T-helper 1 cell (primary cell): ENCODE measurements at regions not wholly inside any gene's neighbourhood (a gene's known extent, or its start where the extent isn't known, plus 50 kb on each side); places are given as distances from the start of the nearest gene placed in this dataset.
A peak's percentile ranks its signal among the peaks of the same experiment; 100 is the strongest.
"Not testable (repeated sequence)": the region's sequence is repeated elsewhere in the genome, so short reads cannot be mapped to it uniquely, and the experiment has no call there.

Experiments
- DNase-seq, 5 donors: peaks; one replicate each; pipeline ENCODE4 v3.0.0-alpha.2; 2012 to 2020

DNA sequence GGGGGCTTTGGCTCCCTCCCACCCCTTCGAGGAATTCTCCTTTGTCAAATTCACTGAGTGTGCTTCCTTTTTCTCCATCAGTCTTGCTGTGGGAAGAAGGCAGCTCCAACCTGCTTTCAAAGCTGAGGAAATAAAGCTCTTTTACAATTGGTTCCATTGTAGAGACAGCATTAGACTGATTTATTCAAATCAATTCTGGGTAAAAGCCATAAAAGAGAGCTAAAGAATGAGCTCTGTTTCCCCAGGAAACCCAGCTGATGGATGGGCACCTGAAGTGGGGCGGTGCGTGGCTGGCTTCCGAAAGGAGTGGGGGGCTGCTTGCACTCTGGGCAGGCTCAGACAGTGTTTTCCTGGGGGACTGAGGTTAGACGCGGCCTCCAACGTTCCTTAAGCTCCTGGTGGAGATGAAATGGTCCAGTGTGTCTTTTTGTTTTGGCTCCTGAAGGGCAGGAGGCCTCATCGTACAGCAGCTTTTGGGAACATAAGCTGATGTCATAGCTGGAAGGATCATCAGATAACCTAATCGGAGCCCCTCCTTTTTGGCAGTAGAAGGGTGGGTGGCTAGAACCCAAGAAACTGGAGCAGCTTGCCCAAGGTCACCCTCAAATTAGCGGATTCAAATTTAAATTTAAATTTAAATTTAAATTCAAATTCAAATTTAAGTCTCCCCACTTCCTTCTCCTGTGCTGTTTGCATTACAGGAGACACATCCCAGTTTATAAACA, 128.5 kb upstream of the EEF2KMT start:
- DNase-seq = no peak

GRCh38 chr16:5222761-5223160, 125.2 kb upstream of the EEF2KMT start:
- DNase-seq = no peak

DNA sequence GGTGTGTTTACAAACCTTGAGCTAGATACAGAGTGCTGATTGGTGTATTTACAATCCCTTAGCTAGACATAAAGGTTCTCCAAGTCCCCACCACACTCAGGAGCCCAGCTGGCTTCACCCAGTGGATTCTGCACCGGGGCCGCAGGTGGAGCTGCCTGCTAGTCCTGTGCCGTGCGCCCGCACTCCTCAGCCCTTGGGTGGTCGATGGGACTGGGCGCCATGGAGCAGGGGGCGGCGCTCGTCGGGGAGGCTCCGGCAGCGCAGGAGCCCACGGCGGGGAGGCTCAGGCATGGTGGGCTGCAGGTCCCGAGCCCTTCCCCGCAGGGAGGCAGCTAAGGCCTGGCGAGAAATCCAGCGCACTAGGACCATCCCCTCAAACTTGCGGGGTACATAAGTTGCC, 124.2 kb upstream of the EEF2KMT start:
- DNase-seq = not testable (repeated sequence)

GRCh38 chr16:5220705-5221104, 123.1 kb upstream of the EEF2KMT start:
- DNase-seq = no peak

GRCh38 chr16:5216441-5217080, 119.0 kb upstream of the EEF2KMT start:
- no peak for DNase-seq

DNA sequence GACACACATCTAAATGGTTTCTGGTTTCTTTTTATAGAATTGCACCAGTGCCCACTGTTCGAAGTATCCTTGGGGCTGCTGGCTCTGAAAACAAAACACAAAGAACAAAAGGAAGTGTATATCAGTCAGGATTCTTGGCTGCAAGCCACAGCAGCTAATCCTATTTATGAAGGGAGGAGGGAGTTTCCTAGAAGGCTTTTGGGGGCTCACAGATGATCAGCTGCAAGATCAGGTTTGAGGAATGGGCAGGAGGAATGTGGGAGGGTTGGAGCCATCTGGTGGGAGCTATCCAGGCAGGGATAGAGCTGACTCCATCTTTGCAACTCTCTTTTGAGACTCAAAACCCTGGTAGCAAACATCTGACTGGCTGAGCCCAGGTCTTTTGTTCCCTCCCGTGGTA, 118.3 kb upstream of the EEF2KMT start:
- no peak for DNase-seq

GRCh38 chr16:5214466-5214865, 116.9 kb upstream of the EEF2KMT start:
- no peak for DNase-seq

DNA sequence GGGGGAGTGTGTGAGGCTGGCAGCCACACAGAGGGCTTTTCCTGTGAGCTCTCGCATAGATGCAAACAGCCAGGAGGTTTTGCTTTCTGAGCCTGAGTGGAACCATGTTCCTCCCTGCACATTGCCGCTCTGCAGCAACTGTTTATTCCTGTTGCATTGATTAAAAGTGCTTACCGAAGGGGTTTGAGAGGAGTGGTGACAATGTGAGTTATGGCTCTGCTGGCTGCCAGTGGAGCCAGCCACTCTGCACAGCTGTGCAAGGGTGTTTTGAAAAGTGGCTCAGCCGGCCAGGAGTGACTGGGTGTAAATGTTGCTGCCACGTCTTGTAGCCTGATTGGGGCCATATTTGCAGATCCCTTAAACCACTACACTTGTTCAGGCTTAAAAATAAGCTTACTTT, 114.9 kb upstream of the EEF2KMT start:
- DNase-seq = not testable (repeated sequence)

GRCh38 chr16:5207862-5208498, 110.4 kb upstream of the EEF2KMT start:
- DNase-seq = peak in 1 of 5 donors; percentile 8

DNA sequence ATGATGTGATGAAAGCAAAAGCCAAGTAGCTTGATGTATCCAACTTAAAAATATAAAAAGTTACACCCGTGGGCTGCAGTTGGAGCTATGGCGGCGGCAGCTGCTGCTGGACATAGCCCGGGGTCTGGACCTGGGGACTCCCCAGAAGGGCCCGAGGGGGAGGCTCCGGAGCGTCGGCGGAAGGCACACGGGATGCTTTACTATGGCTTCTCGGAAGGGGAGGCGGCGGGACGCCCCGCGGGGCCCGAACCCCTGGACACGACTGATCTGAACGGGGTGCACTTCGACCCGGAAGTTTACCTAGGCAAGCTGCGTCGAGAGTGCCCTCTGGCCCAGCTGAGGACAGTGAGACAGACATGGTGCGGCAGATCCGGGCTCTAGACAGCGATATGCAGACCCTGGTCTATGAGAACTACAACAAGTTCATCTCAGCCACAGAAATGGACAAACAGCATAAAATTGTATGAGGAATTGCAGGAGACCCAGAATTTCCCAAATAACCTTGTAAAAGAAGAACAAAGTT, 109.5 kb upstream of the EEF2KMT start:
- DNase-seq = no peak

DNA sequence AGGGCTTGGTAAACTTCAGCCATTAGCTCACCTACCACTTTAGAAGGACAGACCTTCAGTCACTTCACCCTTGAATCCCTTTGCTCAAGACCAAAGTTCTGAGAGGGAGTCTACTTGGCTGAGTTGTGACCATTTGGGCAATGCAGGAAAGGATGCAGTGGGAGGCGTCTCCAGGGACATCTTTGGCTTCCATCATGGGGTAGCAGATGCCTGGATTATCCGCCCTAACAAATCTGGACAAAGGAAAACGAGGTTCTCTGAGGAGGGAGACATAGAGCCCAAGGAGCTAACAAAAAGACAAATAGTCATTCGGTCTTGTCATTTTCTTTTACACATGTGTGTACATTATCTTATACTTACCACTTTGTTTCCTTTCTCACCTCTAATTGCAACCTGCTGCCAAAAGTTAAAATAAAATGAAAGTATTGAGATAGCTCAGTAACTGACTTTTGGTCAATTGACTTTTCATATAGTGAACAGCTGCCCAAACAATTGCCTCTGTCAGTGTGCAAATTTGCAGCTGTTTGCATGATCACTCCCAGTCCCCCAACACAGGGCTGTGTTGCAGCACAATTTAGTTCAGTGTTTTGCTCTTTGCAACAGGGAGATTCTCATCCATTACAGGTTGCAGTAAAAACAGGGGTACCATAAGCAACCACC, 108.9 kb upstream of the EEF2KMT start:
- DNase-seq = no peak

DNA sequence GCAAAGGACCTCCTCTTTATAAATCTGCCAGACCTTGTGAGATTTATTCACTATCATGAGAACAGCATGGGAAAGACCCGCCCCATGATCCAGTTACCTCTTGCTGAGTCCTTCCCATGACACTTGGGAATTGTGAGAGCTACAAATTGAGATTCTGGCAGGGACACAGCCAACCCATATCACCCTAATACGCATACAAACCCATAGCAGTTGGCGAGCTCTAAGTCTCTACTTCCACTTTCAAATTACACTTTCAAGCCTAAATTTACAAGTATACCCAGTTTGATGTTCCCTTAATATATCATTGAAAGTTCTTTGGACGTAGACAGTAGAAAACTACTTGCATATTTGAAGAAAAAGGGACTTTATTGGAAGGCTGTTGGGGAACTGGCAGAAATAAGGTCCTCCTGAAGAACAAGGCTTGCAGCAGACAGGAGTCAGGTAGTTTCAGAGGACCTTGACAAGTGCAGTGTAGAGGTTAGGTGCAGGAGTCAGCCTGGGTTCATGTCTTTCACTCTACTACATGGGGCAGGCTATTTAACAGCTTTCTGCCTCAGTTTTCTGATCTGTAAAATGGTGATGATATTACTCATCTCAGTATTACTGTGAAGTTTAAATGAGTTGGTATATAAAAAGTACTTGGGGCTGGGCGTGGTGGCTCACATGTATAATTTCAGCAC, 107.9 kb upstream of the EEF2KMT start:
- DNase-seq = no peak

DNA sequence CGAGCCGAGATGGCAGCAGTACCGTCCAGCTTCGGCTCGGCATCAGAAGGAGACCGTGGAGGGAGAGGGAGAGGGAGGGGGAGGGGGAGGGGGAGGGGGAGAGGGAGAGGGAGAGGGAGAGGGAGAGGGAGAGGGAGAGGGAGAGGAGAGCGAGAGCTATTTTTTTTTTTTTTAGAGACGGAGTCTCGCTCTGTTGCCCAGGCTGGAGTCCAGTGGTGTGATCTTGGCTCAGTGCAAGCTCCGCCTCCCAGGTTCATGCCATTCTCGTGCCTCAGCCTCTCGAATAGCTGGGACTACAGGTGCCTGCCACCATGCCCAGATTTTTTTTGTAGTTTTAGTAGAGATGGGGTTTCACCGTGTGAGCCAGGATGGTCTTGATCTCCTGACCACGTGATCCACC, 106.1 kb upstream of the EEF2KMT start:
- DNase-seq = not testable (repeated sequence)

- DNase-seq = no peak
These were observed 102.5 kb upstream of the EEF2KMT start for GRCh38 chr16:5200123-5200522.

DNA sequence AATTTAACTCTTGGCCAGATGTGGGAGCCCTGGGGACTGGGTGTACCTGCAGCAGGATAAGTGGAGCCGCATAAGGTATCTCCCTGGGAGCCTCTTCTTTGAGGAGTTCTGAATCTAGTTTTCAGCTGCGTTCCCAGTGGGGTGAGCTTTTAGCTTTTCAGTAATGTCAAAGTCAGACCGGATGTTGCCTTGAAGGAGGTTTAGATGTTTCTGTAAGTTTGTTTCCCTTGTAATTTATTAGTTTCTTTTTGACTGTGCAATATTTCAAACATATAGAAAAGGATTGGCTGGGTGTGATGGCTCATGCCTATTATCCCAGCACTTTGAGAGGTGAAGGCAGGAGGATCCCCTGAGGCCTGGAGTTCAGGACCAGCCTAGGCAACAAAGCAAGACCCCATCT, 98.6 kb upstream of the EEF2KMT start:
- DNase-seq = no peak

DNA sequence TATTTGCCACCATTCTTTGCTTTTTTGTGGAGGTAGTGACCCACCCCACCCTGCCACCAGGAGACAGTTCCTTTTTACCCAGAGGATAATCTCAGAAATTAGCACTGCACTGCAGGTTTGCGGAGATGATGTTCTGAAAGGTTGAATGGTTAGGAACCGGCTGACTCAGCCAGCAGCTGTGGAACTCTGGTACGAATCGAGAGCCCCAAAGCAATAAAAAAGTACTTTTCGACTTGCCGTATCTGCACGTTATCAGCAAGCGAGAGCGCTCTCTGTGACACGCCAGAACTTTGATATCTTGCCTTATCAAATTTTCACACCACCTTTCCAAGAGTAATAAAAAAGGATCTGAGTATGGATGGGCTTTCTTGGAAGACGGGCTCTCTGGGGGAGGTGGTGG, 96.3 kb upstream of the EEF2KMT start:
- no peak for DNase-seq

- no peak for DNase-seq
These were observed 91.4 kb upstream of the EEF2KMT start for GRCh38 chr16:5188989-5189352.

DNA sequence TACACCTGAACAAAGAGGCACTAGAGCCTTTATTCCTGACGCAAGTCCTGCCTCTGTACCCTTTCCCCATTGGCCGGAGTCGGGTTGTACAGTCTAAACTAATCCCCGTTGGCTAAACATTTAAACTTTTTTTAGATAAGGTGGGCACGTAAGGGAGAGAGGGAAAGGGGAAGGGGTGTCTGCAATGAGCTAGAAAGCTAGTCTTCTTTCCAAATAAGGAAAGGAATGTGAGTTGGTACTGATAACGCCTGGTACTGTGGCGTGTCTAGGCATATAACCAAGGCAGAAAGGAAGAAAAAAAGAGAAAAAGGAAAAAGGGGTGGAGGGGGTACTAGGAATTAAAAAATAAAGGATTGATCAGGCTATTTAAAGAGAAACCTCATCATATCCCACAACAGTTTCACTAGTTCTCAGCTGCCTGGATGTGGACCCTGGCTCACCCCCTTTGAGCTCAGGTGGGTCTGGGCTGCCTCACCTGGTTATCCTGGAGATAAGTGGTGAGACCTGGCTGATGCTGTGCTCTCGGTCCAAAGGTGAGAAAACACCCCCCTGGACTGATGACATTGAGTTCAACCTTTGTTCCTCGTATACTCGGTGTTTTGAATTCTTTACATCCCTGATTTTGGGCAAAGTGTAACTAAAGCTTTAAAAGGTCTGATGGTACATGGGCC, 90.9 kb upstream of the EEF2KMT start:
- DNase-seq = no peak

GRCh38 chr16:5187402-5187952, 89.9 kb upstream of the EEF2KMT start:
- no peak for DNase-seq

GRCh38 chr16:5186381-5186903, 88.8 kb upstream of the EEF2KMT start:
- no peak for DNase-seq

DNA sequence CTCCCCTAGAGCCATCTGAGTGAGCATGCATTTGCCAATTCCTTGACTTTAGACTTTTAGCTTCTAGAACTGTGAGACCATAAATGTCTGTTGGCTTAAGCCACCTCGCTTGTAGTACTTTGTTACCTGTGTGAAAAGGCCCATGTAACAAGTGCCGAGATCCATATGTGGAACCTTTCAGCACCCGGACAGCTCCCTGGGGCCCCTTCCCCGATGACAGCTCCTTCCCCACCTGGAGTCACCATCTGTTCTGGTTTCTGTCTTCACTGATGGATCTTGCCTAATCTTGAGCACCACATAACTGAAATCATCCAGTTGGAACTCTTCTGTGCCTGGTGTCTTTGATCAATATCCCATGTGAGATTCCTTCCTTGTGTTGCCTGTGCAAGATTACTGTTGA, 78.9 kb upstream of the EEF2KMT start:
- no peak for DNase-seq

GRCh38 chr16:5175266-5175665, 77.7 kb upstream of the EEF2KMT start:
- DNase-seq = no peak
